HT-29 (cell line): ENCODE measurements at regions not wholly inside any gene's neighbourhood (a gene's known extent, or its start where the extent isn't known, plus 50 kb on each side); places are given as distances from the start of the nearest gene placed in this dataset.

Experiments used
- DNase-seq: peaks from one replicate; pipeline ENCODE4 v3.0.0-alpha.2; 2015; ENCODE audit warnings: low spot score

DNA sequence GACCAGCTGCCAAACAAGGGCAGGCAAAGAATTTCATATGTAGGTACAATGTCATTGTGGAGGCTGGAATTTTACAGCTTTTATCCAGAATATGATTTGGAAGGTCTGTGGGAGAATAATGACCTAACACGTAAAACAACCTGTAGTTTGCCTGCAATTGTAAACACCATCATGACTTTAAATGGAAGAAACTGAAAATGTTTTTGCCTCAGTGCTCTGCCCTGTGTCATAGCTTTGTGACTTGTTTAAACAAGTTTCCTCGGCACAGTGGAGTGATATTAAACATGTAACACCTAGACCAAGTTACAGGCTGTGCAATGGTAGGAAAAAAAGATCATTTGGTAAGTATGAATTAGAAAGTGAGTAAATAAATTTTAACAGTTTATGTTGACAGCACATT, 171.6 kb upstream of the MBNL1 start:
- DNase-seq, result no peak

DNA sequence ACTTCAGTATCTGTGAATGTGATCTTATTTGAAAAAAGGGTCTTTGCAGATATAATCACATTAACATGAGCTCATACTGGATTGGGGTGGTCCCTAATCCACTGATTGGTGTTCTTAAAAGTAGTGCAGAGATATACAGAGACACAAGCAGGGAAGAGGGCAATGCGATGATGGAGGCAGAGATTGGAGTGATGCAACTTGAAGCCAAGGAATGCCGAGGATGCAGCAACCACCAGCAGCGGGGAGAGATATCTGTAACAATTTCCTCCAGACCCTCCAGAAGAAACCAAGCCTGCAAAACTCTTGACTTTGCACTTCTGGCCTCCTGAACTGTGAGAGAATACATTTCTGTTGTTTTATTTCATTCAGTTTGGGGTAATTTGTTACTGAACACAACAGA, 171.0 kb upstream of the MBNL1 start:
- no peak for DNase-seq

- DNase-seq, result no peak
Observed at GRCh38 chr3:152100491-152101132, 168.1 kb upstream of the MBNL1 start.

GRCh38 chr3:152102410-152102809, 166.3 kb upstream of the MBNL1 start:
- no peak for DNase-seq

GRCh38 chr3:152103257-152103656, 165.5 kb upstream of the MBNL1 start:
- DNase-seq, result no peak

DNA sequence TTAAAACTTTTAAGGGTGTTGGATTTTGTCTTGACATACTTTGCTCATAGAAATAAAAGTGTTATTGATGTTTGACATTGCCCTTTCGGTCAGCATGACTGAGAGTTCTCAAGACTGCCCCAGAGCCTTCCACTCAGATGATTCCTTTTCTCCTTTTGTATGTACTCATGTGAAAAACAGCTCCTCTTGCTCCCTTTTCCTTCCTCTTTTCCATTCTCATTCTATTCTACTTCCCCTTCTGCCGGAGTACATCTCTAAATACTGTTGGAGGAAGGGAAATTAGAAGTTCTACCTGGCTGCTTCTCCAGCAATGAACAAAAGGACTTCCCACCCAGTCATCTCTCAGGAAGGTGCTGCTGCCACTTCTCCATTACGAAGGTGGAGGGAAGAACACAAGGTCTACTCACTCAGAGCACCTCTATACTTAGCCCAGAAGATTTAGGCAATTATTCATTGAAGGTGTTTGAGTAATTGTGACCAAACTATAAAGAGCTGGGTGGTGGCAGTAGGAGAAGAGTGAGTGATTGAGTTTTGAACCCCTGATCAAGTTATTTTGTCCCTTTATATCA, 163.8 kb upstream of the MBNL1 start:
- DNase-seq, result no peak

GRCh38 chr3:152105446-152105845, 163.3 kb upstream of the MBNL1 start:
- no peak for DNase-seq

DNA sequence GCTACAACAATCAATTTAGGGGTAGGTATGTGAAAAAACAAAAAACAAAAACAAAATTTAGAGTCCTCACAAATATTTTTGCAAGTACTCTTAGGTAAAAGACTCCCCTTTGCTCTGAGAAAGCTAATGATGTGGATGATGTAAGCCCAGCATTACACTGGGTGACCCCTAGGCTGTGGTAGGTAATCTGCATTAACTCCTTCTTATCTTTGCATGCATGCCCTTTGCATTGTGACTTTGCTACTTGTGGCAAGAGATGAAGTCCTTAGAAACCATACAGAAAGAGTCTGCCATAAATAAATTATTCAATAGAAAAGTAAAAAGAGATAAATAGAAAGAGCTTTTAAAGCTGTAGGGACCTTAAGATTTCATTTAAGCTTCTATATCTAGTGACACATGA, 159.7 kb upstream of the MBNL1 start:
- DNase-seq, result no peak

- no peak for DNase-seq
Observed at GRCh38 chr3:152113413-152113812, 155.3 kb upstream of the MBNL1 start.

DNA sequence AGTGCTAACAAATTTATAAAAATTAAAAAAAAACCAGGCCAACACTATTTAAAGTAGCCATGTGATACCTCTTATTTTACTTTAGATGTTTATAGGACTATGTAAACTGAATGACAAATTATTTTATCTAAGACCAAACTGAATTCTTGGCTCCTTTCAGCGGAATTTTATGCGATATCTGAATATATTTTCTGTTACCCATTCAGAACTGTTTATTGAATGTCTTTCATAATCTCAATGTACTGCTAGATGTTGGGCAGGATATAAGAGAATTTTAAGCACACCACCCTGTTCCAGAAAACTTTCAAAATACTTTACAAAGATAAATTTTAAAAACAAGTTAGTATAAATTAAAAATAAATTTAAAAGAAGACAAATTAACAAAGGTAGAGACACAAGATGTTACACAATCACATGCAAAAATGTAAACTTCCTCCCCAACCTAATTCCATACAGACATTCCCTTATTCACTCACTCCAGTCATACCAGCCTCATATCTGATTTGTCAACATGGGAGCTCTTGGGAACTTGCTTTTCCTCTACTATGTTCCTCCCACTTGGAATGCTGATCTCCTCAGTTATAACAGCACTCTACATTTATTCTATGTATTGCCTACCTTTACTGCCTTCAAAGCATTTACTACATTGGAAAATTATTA, 154.6 kb upstream of the MBNL1 start:
- no peak for DNase-seq

GRCh38 chr3:152120601-152121269, 148.0 kb upstream of the MBNL1 start:
- no peak for DNase-seq

DNA sequence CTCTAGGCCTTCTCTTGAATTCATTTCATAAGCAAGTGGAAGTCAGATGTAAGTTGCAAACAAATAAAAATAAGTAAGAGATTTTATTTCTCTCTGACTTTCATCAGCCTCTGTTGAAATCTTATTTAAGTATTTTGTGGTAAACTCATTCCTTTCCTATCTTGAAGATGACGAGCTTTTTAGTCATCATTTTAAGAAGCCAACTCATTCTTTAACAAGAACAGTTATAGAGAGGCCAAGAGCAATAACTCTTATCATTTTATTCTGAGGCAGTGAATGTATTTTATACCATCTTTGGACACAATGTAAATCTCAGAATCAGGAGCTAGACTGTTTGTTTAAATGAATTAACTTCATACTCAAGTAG, 147.5 kb upstream of the MBNL1 start:
- no peak for DNase-seq

DNA sequence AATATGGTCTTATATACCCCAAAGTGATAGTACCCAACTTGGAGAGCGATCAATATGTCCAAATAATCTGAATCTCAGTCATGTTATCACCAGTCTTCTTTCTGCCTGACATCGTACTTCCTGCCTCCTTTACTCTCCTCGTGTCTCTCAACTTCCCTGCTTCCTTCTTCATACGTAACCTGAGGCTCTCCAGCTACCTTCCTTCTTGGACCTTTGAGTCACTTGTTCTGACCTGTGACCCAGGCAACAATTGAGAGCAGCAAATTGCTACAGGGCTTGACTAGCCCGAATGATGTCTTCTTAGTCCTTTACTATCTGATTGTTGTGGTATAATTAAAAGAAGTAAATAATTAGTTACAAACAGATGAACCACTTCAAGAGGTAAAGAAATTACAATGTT, 145.9 kb upstream of the MBNL1 start:
- no peak for DNase-seq

GRCh38 chr3:152123457-152123856, 145.3 kb upstream of the MBNL1 start:
- no peak for DNase-seq

DNA sequence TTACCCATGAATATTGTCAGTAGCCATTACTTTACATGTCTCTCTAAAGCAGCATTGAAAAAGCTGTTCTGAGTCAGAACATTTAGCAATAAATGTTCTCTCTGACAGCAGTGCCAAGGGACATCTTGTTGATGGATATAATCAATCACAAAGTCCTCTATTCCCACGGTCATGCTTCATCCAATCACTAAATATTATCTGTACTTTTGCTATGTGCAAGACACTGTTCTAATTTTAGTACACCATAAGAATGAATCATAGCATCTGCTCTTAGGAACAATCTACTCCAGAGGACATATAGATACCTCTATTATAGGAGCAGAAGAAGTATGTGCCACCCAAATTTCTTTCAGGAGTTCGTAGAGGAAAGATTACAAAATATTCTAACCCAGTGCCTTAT, 142.5 kb upstream of the MBNL1 start:
- no peak for DNase-seq

- no peak for DNase-seq
Observed at GRCh38 chr3:152127058-152127457, 141.7 kb upstream of the MBNL1 start.

DNA sequence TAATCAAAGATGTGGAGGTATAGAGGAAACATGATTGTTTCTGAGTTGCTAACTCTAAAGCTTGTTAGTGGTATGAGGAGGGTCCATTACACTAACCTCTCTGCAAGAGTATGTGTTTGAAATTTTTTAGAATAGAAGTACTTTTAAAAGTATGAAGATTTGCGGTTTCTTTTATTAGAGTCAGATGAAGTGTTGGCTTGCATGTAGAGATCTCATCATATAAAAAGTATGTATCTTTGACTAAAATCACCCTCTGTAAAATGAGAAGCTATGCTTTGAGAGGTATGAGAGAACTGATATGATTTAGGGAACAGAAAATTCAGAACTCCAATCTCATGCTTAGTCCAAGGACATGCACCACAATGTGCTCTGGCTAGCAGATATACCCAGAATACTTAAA, 140.4 kb upstream of the MBNL1 start:
- no peak for DNase-seq

DNA sequence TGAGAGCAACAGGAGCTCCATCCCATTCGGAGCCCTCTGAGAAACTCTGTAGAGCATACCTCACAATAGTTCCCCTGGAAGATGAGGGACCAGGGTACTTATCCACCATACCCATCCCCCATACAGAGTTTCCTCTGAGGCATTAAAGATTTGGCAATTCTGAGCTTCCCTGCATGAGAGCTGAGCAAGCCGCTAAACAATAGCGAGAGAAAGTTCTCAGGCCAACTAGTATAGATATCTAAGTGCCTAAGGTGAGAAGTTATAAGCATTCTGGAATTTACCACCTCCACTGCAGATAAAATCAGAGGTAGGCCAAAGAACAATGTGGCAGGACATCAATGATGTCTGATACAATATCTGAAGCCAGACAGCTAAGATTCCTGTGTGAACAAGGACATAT, 129.1 kb upstream of the MBNL1 start:
- DNase-seq, result no peak

DNA sequence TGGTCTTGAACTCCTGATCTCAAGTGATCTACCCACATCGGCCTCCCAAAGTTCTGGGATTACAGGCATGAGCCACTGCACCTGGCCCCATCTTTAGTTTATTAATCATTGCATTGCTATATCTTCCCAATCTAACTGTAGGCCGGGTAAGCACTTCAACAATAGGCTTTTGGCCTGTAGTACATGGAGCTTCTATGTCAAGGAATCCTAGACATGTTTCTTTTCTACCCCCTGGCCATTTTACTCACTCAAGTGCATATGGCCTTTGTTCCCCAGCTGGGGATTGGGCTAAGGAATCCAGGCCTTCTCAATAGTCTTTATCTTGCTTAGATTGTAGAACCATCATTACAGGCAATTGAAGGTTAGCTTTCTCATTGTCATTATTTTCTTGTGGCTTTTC, 122.3 kb upstream of the MBNL1 start:
- no peak for DNase-seq

GRCh38 chr3:152147748-152148147, 121.0 kb upstream of the MBNL1 start:
- DNase-seq, result no peak

- DNase-seq, result no peak
Observed at GRCh38 chr3:152148579-152148978, 120.2 kb upstream of the MBNL1 start.

DNA sequence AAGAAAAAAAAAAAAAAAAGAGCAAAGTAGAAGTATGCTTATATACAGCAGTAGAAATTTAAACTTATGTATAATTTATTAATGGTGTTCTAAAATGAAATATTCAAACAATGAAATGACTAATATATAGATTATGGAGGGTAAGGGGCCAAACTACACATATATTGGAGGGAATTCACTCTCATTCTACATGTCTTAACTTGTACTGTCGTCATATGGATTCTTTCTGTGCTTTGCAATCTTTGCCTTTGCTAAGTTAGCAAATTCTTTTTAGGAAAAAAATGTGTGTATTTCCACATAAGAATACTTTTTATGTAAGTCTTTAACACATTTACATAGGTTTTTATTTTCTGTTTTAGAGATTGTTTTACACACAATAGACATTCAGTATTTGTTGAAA, 118.9 kb upstream of the MBNL1 start:
- no peak for DNase-seq
